Fibroblast of villous mesenchyme (primary cell): ENCODE measurements at regions not wholly inside any gene's neighbourhood (a gene's known extent, or its start where the extent isn't known, plus 50 kb on each side); places are given as distances from the start of the nearest gene placed in this dataset.

ENCODE experiments used
- DNase-seq: peaks from one replicate; pipeline ENCODE4 v3.0.0-alpha.2; 2010; ENCODE audit warnings: low read depth
- H3K4me3 ChIP-seq: 2 replicates; pipeline ENCODE4 v1.5.1; 2011; ENCODE audit warnings: low read depth, mild to moderate bottlenecking, low read length
- CTCF ChIP-seq: IDR thresholded peaks from 2 replicates; pipeline ENCODE4 v1.5.1; 2012; ENCODE audit warnings: low read depth, mild to moderate bottlenecking, low read length; ENCODE audit not compliant: insufficient read depth

GRCh38 chr2:57726294-57726693 lies 320.3 kb upstream of the VRK2 start:
- DNase-seq, result no peak
- TF ChIP-seq CTCF, result no peak
- H3K4me3 ChIP-seq, result no peak overlapping the region

GRCh38 chr2:57728691-57729090 lies 317.9 kb upstream of the VRK2 start:
- H3K4me3 ChIP-seq, result no peak overlapping the region
- DNase-seq, result no peak
- no peak for TF ChIP-seq CTCF

- TF ChIP-seq CTCF, result no peak
- DNase-seq, result no peak
These were observed 312.6 kb upstream of the VRK2 start for GRCh38 chr2:57733956-57734355.

GRCh38 chr2:57740891-57741290 lies 305.7 kb upstream of the VRK2 start:
- TF ChIP-seq CTCF, result no peak
- H3K4me3 ChIP-seq, result no peak overlapping the region
- no peak for DNase-seq

More at GRCh38 chr2:57733956-57734355, 312.6 kb upstream of the VRK2 start:
- no peak overlapping the region for H3K4me3 ChIP-seq

- DNase-seq, result no peak
- no peak for TF ChIP-seq CTCF
- H3K4me3 ChIP-seq, result no peak overlapping the region
These were observed 293.0 kb upstream of the VRK2 start for GRCh38 chr2:57753636-57754035.

- no peak for TF ChIP-seq CTCF
- no peak for DNase-seq
- H3K4me3 ChIP-seq, result no peak overlapping the region
These were observed 287.9 kb upstream of the VRK2 start for GRCh38 chr2:57758686-57759085.

- DNase-seq, result no peak
- H3K4me3 ChIP-seq, result no peak overlapping the region
- TF ChIP-seq CTCF, result no peak
These were observed 287.5 kb upstream of the VRK2 start for GRCh38 chr2:57759131-57759530.
